ENCODE measurements at regions not wholly inside any gene's neighbourhood (a gene's known extent, or its start where the extent isn't known, plus 50 kb on each side); places are given as distances from the start of the nearest gene placed in this dataset.

GRCh38 chr2:2874805-2875204 lies 502.8 kb downstream of the EIPR1 start:
- no TSS peak for BruUV-seq (replicated peaks)
- H4K20me1 ChIP-seq (ENCODE audit: insufficient read depth, low read length), result no peaks in the 10 kb centered on the region

More at GRCh38 chr2:2874805-2875204, 502.8 kb downstream of the EIPR1 start:
- DNase-seq (no peak), ATAC-seq (ENCODE audit: low read depth) (no peak)
- intact Hi-C loops (cut with micrococcal nuclease) (no loop called here), in situ Hi-C loops (cut with MboI; ENCODE audit: low sequenced_read_pairs) (no loop called here), dilution Hi-C loops (cut with HindIII; ENCODE audit: low sequenced_read_pairs, unreplicated experiment) (no loop called here)
- no peaks in the 10 kb centered on the region for H3K36me3 ChIP-seq (ENCODE audit: control insufficient read depth, insufficient read depth, low read length)
- CTCF ChIA-PET, result no interaction called here
- no peak overlapping the region for H2BK15ac ChIP-seq (ENCODE audit: low read depth, low read length)
- H4K91ac ChIP-seq (ENCODE audit: insufficient read depth, low read depth, low read length), result no peak overlapping the region
- no peak overlapping the region for H2AFZ ChIP-seq (replicated peaks; ENCODE audit: low read length, poor library complexity)
- H3K9me1 ChIP-seq (ENCODE audit: insufficient read depth, low read length), result no peaks in the 10 kb centered on the region
- no peak overlapping the region for H3K4me2 ChIP-seq (ENCODE audit: low read depth, low read length)
- H2BK120ac ChIP-seq (ENCODE audit: low read depth, low read length), result no peak overlapping the region
- H3K18ac ChIP-seq (ENCODE audit: low read depth, low read length), result no peak overlapping the region
- H2BK20ac ChIP-seq (ENCODE audit: low read depth, low read length), result no peak overlapping the region
- WGBS, 2 experiments (ENCODE audit: extremely low coverage in 2 of 2, insufficient read length in 1 of 2), result no CpG with 5 or more reads among the region's 12 CpGs
- H3K9ac ChIP-seq (ENCODE audit: low read depth, low read length), result no peak overlapping the region
- no peaks in the 10 kb centered on the region for H3K79me1 ChIP-seq (ENCODE audit: low read depth in 1 of 2, low read length in 2 of 2)
- no peaks in the 10 kb centered on the region for H3K27me3 ChIP-seq (ENCODE audit: control insufficient read depth, insufficient read depth, low read length)
- H2BK5ac ChIP-seq (ENCODE audit: low read depth, low read length, poor library complexity, severe bottlenecking), result no peak overlapping the region
- no peak overlapping the region for H4K8ac ChIP-seq (ENCODE audit: low read depth in 2 of 2, low read length in 2 of 2)
- no peak overlapping the region for H2AK9ac ChIP-seq (replicated peaks; ENCODE audit: low read depth, low read length, poor library complexity)
- TF ChIP-seq RAD21 (IDR thresholded peaks at IDR 0.05; ENCODE audit: low read length), result no peak
- TF ChIP-seq RCOR1 (IDR thresholded peaks at IDR 0.05; ENCODE audit: insufficient replicate concordance, low read length), result no peak
- TF ChIP-seq NFE2L2 (IDR thresholded peaks at IDR 0.05; ENCODE audit: low read depth, low read length), result no peak
- no peak for TF ChIP-seq MAFK (IDR thresholded peaks at IDR 0.05; ENCODE audit: low read depth, low read length)
- POLR2A ChIA-PET (ENCODE audit: unreplicated experiment), result no interaction called here
- H3K23ac ChIP-seq (ENCODE audit: low read depth, low read length), result no peak overlapping the region
- H3K27ac ChIP-seq (ENCODE audit: insufficient read depth, low read length), result no peak overlapping the region
- peaks cover 52% of the 10 kb centered on the region for H3K9me3 ChIP-seq (ENCODE audit: control insufficient read depth, insufficient read depth, low read length)
- H3K56ac ChIP-seq (ENCODE audit: extremely low read depth, insufficient read depth, low read length), result no peak overlapping the region
- no peak overlapping the region for H3K4ac ChIP-seq (ENCODE audit: low read depth, low read length)
- H2AK5ac ChIP-seq (ENCODE audit: low read depth, low read length), result no peak overlapping the region
- no peaks in the 10 kb centered on the region for H3K4me1 ChIP-seq (ENCODE audit: control insufficient read depth, insufficient read depth, low read length)
- H3K14ac ChIP-seq (replicated peaks; ENCODE audit: low read depth, low read length), result no peak overlapping the region
- H3K4me3 ChIP-seq (ENCODE audit: insufficient read depth, low read depth, low read length), result no peak overlapping the region
- H4K5ac ChIP-seq (ENCODE audit: low read depth, low read length), result no peak overlapping the region
